IMR-90 (cell line): ENCODE measurements at regions not wholly inside any gene's neighbourhood (a gene's known extent, or its start where the extent isn't known, plus 50 kb on each side); places are given as distances from the start of the nearest gene placed in this dataset.

Source experiments
- ATAC-seq: fragments of 200-7000 bp; cut with Tn5 transposase; 2 replicates; pipeline ENCODE4 v1.9.1; 2020; ENCODE audit warnings: low read depth, mild to moderate bottlenecking, moderate library complexity
- BruUV-seq: library from RNA; stranded (reverse); fragments of 400-500 nt; replicated peaks from 2 replicates; lab custom pipeline; 2021; lab: Mats Ljungman, UMichigan
- CTCF ChIA-PET: fragments of 300-600 bp; formaldehyde crosslinking; extraction: SDS; loops from one replicate; lab custom pipeline; 2021; ENCODE audit warnings: antibody characterized with exemption; lab: Yijun Ruan, JAX
- POLR2A ChIA-PET: fragments of 300-600 bp; sonication (Branson Sonifier 250); formaldehyde crosslinking; loops from one replicate; lab custom pipeline; 2022; ENCODE audit warnings: antibody characterized with exemption; ENCODE audit not compliant: unreplicated experiment; lab: Charles Lee
- DNase-seq: peaks from one replicate; pipeline ENCODE4 v3.0.0; 2013
- H2AFZ ChIP-seq: replicated peaks from 2 replicates; pipeline ENCODE3; 2013; ENCODE audit warnings: low read length, mild to moderate bottlenecking; ENCODE audit not compliant: poor library complexity
- H2AK5ac ChIP-seq: 2 replicates; pipeline ENCODE4 v1.6.1; 2013; ENCODE audit warnings: low read depth, low read length, inconsistent platforms
- H2AK9ac ChIP-seq: replicated peaks from 2 replicates; pipeline ENCODE3; 2013; ENCODE audit warnings: mild to moderate bottlenecking, low read depth, low read length, moderate library complexity; ENCODE audit not compliant: poor library complexity
- H2BK120ac ChIP-seq: 2 replicates; pipeline ENCODE4 v1.6.1; 2013; ENCODE audit warnings: low read depth, low read length, inconsistent platforms
- H2BK15ac ChIP-seq: 3 replicates; pipeline ENCODE4 v1.6.1; 2013; ENCODE audit warnings: low read depth, low read length, inconsistent platforms
- H2BK20ac ChIP-seq: 2 replicates; pipeline ENCODE4 v1.6.1; 2013; ENCODE audit warnings: low read depth, mild to moderate bottlenecking, inconsistent platforms, low read length, moderate library complexity
- H2BK5ac ChIP-seq: 2 replicates; pipeline ENCODE4 v1.6.1; 2013; ENCODE audit warnings: mild to moderate bottlenecking, low read depth, low read length, inconsistent platforms; ENCODE audit not compliant: poor library complexity, severe bottlenecking
- H3K14ac ChIP-seq: replicated peaks from 2 replicates; pipeline ENCODE4 v1.6.1; 2013; ENCODE audit warnings: low read depth, low read length, inconsistent platforms
- H3K18ac ChIP-seq: 2 replicates; pipeline ENCODE4 v1.6.1; 2013; ENCODE audit warnings: low read depth, low read length, control low read depth
- H3K23ac ChIP-seq: 2 replicates; pipeline ENCODE4 v1.6.1; 2013; ENCODE audit warnings: low read depth, low read length, inconsistent platforms
- H3K27ac ChIP-seq: 2 replicates; pipeline ENCODE4 v1.5.1; 2013; ENCODE audit warnings: mild to moderate bottlenecking, control low read depth, low read length; ENCODE audit not compliant: insufficient read depth
- H3K27me3 ChIP-seq: 2 replicates; pipeline ENCODE4 v1.6.1; 2013; ENCODE audit warnings: low read length; ENCODE audit not compliant: control insufficient read depth, insufficient read depth
- H3K36me3 ChIP-seq: 2 replicates; pipeline ENCODE4 v1.6.1; 2013; ENCODE audit warnings: low read length, mixed read lengths; ENCODE audit not compliant: control insufficient read depth, insufficient read depth
- H3K4ac ChIP-seq: 2 replicates; pipeline ENCODE4 v1.6.1; 2013; ENCODE audit warnings: low read depth, low read length, inconsistent platforms
- H3K4me1 ChIP-seq: 2 replicates; pipeline ENCODE4 v1.6.1; 2013; ENCODE audit warnings: low read length, mixed read lengths; ENCODE audit not compliant: control insufficient read depth, insufficient read depth
- H3K4me2 ChIP-seq: 2 replicates; pipeline ENCODE4 v1.6.1; 2013; ENCODE audit warnings: low read depth, mild to moderate bottlenecking, control low read depth, low read length, moderate library complexity
- H3K4me3 ChIP-seq: 2 replicates; pipeline ENCODE4 v1.5.1; 2013; ENCODE audit warnings: low read depth, mild to moderate bottlenecking, control low read depth, low read length, moderate library complexity; ENCODE audit not compliant: insufficient read depth
- H3K56ac ChIP-seq: 2 replicates; pipeline ENCODE4 v1.6.1; 2013; ENCODE audit warnings: low read length, inconsistent platforms; ENCODE audit not compliant: insufficient read depth; ENCODE audit errors: extremely low read depth
- H3K79me1 ChIP-seq, 2 experiments: 2 replicates each; pipeline ENCODE4 v1.6.1; 2013; ENCODE audit warnings: low read length in 2 of 2, inconsistent platforms in 1 of 2, low read depth in 1 of 2
- H3K9ac ChIP-seq: 2 replicates; pipeline ENCODE4 v1.6.1; 2013; ENCODE audit warnings: low read depth, low read length, control low read depth
- H3K9me1 ChIP-seq: 2 replicates; pipeline ENCODE4 v1.6.1; 2013; ENCODE audit warnings: low read length, inconsistent platforms; ENCODE audit not compliant: insufficient read depth
- H3K9me3 ChIP-seq: 2 replicates; pipeline ENCODE4 v1.6.1; 2013; ENCODE audit warnings: low read length; ENCODE audit not compliant: control insufficient read depth, insufficient read depth
- H4K20me1 ChIP-seq: 2 replicates; pipeline ENCODE4 v1.6.1; 2013; ENCODE audit warnings: low read length, inconsistent platforms; ENCODE audit not compliant: insufficient read depth
- H4K5ac ChIP-seq: 2 replicates; pipeline ENCODE4 v1.6.1; 2013; ENCODE audit warnings: mild to moderate bottlenecking, low read depth, low read length, control low read depth
- H4K8ac ChIP-seq, 2 experiments: 2 replicates each; pipeline ENCODE4 v1.6.1; 2013; ENCODE audit warnings: low read depth in 2 of 2, low read length in 2 of 2, control low read depth in 1 of 2, inconsistent platforms in 1 of 2
- H4K91ac ChIP-seq: 2 replicates; pipeline ENCODE4 v1.6.1; 2013; ENCODE audit warnings: low read depth, low read length, inconsistent platforms; ENCODE audit not compliant: insufficient read depth
- BHLHE40 ChIP-seq: fragments of 150-350 bp; IDR thresholded peaks from 2 replicates; pipeline ENCODE4 v1.6.1; 2016; ENCODE audit warnings: mild to moderate bottlenecking, low read depth, low read length
- CEBPB ChIP-seq: IDR thresholded peaks from 2 replicates; pipeline ENCODE4 v1.6.1; 2012; ENCODE audit warnings: low read depth, low read length, improper control_type of control experiment
- CHD1 ChIP-seq: IDR thresholded peaks from 2 replicates; pipeline ENCODE4 v1.6.1; 2012; ENCODE audit warnings: low read depth, low read length, improper control_type of control experiment
- CTCF ChIP-seq: conservative IDR thresholded peaks from 2 replicates; pipeline ENCODE4 v1.5.1; 2012; ENCODE audit warnings: mild to moderate bottlenecking, low read depth, low read length, improper control_type of control experiment
- ELK1 ChIP-seq: fragments of 150-350 bp; IDR thresholded peaks from 2 replicates; pipeline ENCODE4 v1.6.1; 2016; ENCODE audit warnings: low read depth, mild to moderate bottlenecking, low read length, moderate library complexity, borderline replicate concordance
- FOS ChIP-seq: fragments of 150-350 bp; IDR thresholded peaks from 2 replicates; pipeline ENCODE4 v1.6.1; 2016; ENCODE audit warnings: low read depth, low read length
- MAFK ChIP-seq: IDR thresholded peaks from 2 replicates; pipeline ENCODE4 v1.6.1; 2012; ENCODE audit warnings: low read depth, low read length, improper control_type of control experiment
- MAZ ChIP-seq: IDR thresholded peaks from 2 replicates; pipeline ENCODE4 v1.6.1; 2012; ENCODE audit warnings: low read depth, mild to moderate bottlenecking, low read length, improper control_type of control experiment, moderate library complexity, borderline replicate concordance
- MXI1 ChIP-seq: IDR thresholded peaks from 2 replicates; pipeline ENCODE4 v1.6.1; 2012; ENCODE audit warnings: low read depth, mild to moderate bottlenecking, low read length, moderate library complexity, borderline replicate concordance
- NFE2L2 ChIP-seq: fragments of 150-350 bp; IDR thresholded peaks from 2 replicates; pipeline ENCODE4 v1.6.1; 2016; ENCODE audit warnings: low read depth, mild to moderate bottlenecking, low read length
- POLR2A ChIP-seq: IDR thresholded peaks from 2 replicates; pipeline ENCODE4 v1.6.1; 2012; ENCODE audit warnings: mild to moderate bottlenecking, low read depth, low read length
- RAD21 ChIP-seq: IDR thresholded peaks from 2 replicates; pipeline ENCODE4 v1.6.1; 2012; ENCODE audit warnings: low read length, improper control_type of control experiment
- RCOR1 ChIP-seq: IDR thresholded peaks from 2 replicates; pipeline ENCODE4 v1.6.1; 2012; ENCODE audit warnings: mild to moderate bottlenecking, low read length, improper control_type of control experiment; ENCODE audit not compliant: insufficient replicate concordance
- RFX5 ChIP-seq: IDR thresholded peaks from 2 replicates; pipeline ENCODE4 v1.8.0; 2012; ENCODE audit warnings: low read depth, mild to moderate bottlenecking, low read length, moderate library complexity
- SMC3 ChIP-seq: fragments of 150-350 bp; IDR thresholded peaks from 2 replicates; pipeline ENCODE4 v1.6.1; 2016; ENCODE audit warnings: low read depth, mild to moderate bottlenecking, antibody characterized with exemption, low read length, moderate library complexity
- USF2 ChIP-seq: fragments of 150-350 bp; IDR thresholded peaks from 2 replicates; pipeline ENCODE4 v1.6.1; 2017; ENCODE audit warnings: mild to moderate bottlenecking, antibody characterized with exemption, low read length, low read depth
- WGBS, 2 experiments: methylation state at CpG; one replicate each; pipeline versions ENCODE4 v1.1.5 to v1.1.7; 2013; ENCODE audit warnings: missing lambda C conversion rate in 2 of 2; ENCODE audit not compliant: insufficient read length in 1 of 2; ENCODE audit errors: extremely low coverage in 2 of 2; 5-methylcytosine and 5-hydroxymethylcytosine counted together
- dilution Hi-C: fragments of 300-500 bp; cut with HindIII; formaldehyde crosslinking; loops from one replicate; pipeline ENCODE4 v1.14.3; 2018; ENCODE audit warnings: low sequenced_read_pairs; ENCODE audit not compliant: unreplicated experiment
- in situ Hi-C: fragments of 300-500 bp; cut with MboI; formaldehyde crosslinking; loops from 3 replicates; pipeline ENCODE4 v1.14.3; 2019; ENCODE audit warnings: low sequenced_read_pairs, inconsistent platforms, mixed read lengths
- intact Hi-C: fragments of 100-400 bp; cut with micrococcal nuclease; formaldehyde crosslinking; loops from 2 replicates; pipeline ENCODE4 v1.10.0; 2022

- DNase-seq (no peak), ATAC-seq (no peak)
- no peak for TF ChIP-seq RFX5
- TF ChIP-seq ELK1 = no peak
- TF ChIP-seq BHLHE40 = no peak
- no peak for TF ChIP-seq USF2
- no peak for TF ChIP-seq NFE2L2
- TF ChIP-seq SMC3 = no peak
- TF ChIP-seq POLR2A = no peak
- TF ChIP-seq CEBPB = no peak
- TF ChIP-seq RAD21 = no peak
- TF ChIP-seq MAZ = no peak
- TF ChIP-seq CTCF = no peak
- TF ChIP-seq MXI1 = no peak
- no peak for TF ChIP-seq FOS
- no peak for TF ChIP-seq MAFK
- TF ChIP-seq CHD1 = no peak
- no peak for TF ChIP-seq RCOR1
- POLR2A ChIA-PET = no interaction called here
- Histone ChIP-seq H3K9me3 (no peaks in the 10 kb centered on the region), H3K36me3 (no peaks in the 10 kb centered on the region), H2AK9ac (no peak overlapping the region), H4K20me1 (no peaks in the 10 kb centered on the region), H4K91ac (no peak overlapping the region), H3K9me1 (no peaks in the 10 kb centered on the region), H3K27ac (no peak overlapping the region), H3K14ac (no peak overlapping the region), H4K8ac (no peak overlapping the region), H3K18ac (no peak overlapping the region), H2AK5ac (no peak overlapping the region), H3K79me1 (no peaks in the 10 kb centered on the region), H3K9ac (no peak overlapping the region), H3K23ac (no peak overlapping the region), H3K4me3 (no peak overlapping the region), H2BK15ac (no peak overlapping the region), H2BK20ac (no peak overlapping the region), H3K4ac (no peak overlapping the region), H3K56ac (no peak overlapping the region), H2BK120ac (no peak overlapping the region), H2AFZ (no peak overlapping the region), H3K4me2 (no peak overlapping the region), H2BK5ac (no peak overlapping the region), H3K4me1 (no peaks in the 10 kb centered on the region), H4K5ac (no peak overlapping the region), H3K27me3 (no peaks in the 10 kb centered on the region)
- CTCF ChIA-PET = no interaction called here
- no TSS peak for BruUV-seq
- dilution Hi-C loops = no loop called here
- intact Hi-C loops = no loop called here
- in situ Hi-C loops = no loop called here
- no CpG with 5 or more reads among the region's 4 CpGs for WGBS, 2 experiments
Measured at GRCh38 chr2:167862296-167862695, 385.1 kb downstream of the STK39 start.
